ENCODE measurements at regions not wholly inside any gene's neighbourhood (a gene's known extent, or its start where the extent isn't known, plus 50 kb on each side); places are given as distances from the start of the nearest gene placed in this dataset.

DNA sequence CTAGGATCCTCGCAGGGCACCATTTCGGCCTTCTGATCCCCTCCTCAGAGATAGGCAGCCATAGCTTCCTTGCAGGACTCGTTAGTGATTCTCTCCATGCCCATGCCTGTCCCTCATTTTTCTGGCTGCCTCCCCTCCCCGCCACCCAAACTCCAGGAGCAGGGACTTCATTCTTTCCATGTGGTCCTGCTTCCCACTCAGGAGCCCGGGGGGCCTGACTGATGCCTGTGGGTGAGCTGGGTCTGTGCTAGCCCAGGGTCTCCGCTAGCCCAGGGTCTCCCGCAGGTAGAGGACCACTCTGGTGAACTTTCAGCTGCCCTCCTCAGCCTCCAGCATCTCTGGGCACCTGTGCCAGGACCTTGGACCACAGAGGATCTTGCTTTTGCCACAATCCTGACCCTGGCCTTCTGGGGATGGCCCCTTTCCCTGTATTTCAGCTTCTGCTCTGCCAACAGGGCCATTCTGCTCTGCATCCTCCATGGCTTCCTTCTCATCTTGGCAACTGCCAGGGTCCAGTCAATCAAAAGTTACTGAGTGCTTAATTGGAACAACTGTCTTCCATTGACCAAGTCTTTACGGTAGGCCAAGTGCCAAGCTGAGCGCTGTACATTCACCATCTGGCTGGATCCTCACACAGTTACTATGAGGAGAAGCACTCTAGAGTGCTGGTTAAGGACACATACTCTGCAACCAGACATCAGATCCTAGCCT lies 152.2 kb downstream of the EFNB1 start:
- no peak for TF ChIP-seq POLR2A (IDR thresholded peaks at IDR 0.05)
- TF ChIP-seq, protein P1, sequence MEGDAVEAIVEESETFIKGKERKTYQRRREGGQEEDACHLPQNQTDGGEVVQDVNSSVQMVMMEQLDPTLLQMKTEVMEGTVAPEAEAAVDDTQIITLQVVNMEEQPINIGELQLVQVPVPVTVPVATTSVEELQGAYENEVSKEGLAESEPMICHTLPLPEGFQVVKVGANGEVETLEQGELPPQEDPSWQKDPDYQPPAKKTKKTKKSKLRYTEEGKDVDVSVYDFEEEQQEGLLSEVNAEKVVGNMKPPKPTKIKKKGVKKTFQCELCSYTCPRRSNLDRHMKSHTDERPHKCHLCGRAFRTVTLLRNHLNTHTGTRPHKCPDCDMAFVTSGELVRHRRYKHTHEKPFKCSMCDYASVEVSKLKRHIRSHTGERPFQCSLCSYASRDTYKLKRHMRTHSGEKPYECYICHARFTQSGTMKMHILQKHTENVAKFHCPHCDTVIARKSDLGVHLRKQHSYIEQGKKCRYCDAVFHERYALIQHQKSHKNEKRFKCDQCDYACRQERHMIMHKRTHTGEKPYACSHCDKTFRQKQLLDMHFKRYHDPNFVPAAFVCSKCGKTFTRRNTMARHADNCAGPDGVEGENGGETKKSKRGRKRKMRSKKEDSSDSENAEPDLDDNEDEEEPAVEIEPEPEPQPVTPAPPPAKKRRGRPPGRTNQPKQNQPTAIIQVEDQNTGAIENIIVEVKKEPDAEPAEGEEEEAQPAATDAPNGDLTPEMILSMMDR (IDR thresholded peaks at IDR 0.05), result no peak
